ENCODE measurements at regions not wholly inside any gene's neighbourhood (a gene's known extent, or its start where the extent isn't known, plus 50 kb on each side); places are given as distances from the start of the nearest gene placed in this dataset.

DNA sequence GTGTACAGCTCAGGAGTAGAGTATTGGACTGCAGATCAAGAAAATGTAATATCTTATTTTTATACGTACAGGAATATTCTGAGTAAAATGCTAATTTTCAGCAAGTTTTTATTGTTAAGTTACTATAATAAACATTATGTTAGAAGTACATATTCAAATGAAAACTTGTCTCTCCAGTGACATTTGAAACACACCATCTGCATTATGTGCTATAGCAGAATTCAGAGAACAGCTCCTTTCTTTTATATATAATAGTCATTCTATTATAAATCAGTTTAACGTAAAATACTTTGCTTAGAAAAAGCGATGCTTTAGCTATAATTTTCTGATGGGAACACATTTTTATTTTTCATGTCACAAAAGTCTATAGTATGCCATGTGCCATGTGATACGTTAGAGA lies 249.0 kb downstream of the PTPRC start:
- no peak for TF ChIP-seq POLR2A (IDR thresholded peaks at IDR 0.05)
- no peak for TF ChIP-seq CTCF (IDR thresholded peaks at IDR 0.05)
- DNase-seq = no peak
- H3K27ac ChIP-seq = no peak overlapping the region
- H3K4me3 ChIP-seq = no peak overlapping the region
- H3K27me3 ChIP-seq = no peaks in the 10 kb centered on the region
- H3K9me3 ChIP-seq = no peaks in the 10 kb centered on the region
- H3K4me1 ChIP-seq = no peaks in the 10 kb centered on the region
- H3K36me3 ChIP-seq = no peaks in the 10 kb centered on the region

GRCh38 chr1:198888379-198888943 lies 249.6 kb downstream of the PTPRC start:
- Histone ChIP-seq H3K36me3 (no peaks in the 10 kb centered on the region), H3K9me3 (no peaks in the 10 kb centered on the region), H3K4me1 (no peaks in the 10 kb centered on the region), H3K4me3 (no peak overlapping the region), H3K27ac (no peak overlapping the region), H3K27me3 (no peaks in the 10 kb centered on the region)
- TF ChIP-seq POLR2A (IDR thresholded peaks at IDR 0.05) (no peak), CTCF (IDR thresholded peaks at IDR 0.05) (no peak)
- DNase-seq = no peak

DNA sequence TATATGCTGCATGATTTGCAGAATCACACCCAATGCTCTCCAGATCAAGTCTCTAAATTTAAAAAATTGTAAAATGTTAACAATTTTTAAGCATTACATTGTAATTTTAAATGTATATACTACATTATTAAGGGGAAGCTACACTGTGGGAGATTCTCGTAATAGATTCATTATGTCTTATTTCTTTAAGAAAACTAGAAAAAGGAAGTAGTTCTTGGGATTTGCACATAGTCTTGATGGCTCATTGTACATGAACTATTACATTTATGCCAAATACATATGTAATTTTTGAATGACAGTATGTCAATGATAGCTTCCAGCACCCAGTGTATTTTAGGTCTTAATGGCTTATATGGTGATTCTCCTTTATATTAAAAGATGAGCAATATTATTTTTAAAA lies 250.3 kb downstream of the PTPRC start:
- no peak for DNase-seq
- no peaks in the 10 kb centered on the region for H3K9me3 ChIP-seq
- no peaks in the 10 kb centered on the region for H3K27me3 ChIP-seq
- H3K36me3 ChIP-seq = no peaks in the 10 kb centered on the region
- H3K27ac ChIP-seq = no peak overlapping the region
- no peaks in the 10 kb centered on the region for H3K4me1 ChIP-seq
- H3K4me3 ChIP-seq = no peak overlapping the region
- TF ChIP-seq CTCF (IDR thresholded peaks at IDR 0.05) (no peak), POLR2A (IDR thresholded peaks at IDR 0.05) (no peak)

DNA sequence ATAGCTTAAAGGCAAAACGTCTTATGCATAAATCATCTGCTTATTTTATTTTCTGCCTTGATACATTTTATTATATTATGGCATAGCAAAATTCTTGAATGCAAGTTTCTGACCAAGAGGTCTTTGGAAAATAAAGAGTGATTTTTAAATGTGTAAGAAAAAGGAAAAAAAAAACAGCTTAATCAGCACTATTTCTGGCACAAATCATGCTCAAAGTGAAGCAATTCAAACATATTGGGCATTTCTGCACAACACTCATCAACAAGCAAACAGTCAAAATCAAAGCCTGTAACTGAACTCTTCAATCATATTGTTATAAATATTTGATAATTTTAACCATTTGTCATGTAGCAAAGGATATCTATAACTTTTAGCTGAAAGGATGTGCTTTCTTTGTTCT lies 250.9 kb downstream of the PTPRC start:
- no peak for DNase-seq
- TF ChIP-seq CTCF (IDR thresholded peaks at IDR 0.05) (no peak), POLR2A (IDR thresholded peaks at IDR 0.05) (no peak)
- no peaks in the 10 kb centered on the region for H3K27me3 ChIP-seq

DNA sequence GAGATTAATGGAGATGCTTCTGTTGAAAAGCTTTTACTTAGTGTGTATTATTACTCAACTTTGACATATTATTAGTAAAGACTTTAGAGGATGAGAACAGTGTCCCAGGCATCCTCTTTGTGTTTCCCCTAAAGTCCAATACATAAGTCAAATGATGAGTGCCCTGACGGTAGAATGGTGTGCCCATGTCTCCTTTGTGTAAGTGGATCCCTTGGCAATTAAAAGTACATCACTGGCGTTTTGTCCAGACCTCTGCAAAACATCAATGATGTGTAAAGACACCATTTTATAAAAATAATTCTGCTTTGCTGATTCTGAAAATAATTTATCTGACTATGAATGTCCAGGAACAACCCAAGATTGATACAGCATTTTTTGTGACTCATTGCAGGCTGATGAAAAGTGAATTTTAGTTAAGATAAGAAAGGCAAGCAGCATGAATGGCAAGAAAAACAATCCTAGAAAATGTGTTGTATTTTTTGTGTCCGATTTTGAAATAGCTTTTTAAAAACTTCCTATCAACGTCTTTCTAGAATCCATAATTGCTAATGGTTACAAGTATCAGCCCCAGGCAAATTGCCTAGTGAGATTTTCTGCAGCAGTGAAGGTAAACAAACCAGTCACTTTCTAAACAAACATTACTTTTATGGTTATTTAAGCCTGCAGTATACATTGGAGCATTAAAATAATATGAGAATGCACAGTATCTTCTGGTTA lies 251.5 kb downstream of the PTPRC start:
- Histone ChIP-seq H3K27ac (no peak overlapping the region), H3K4me3 (no peak overlapping the region), H3K27me3 (no peaks in the 10 kb centered on the region), H3K4me1 (no peaks in the 10 kb centered on the region), H3K9me3 (no peaks in the 10 kb centered on the region), H3K36me3 (no peaks in the 10 kb centered on the region)
- no peak for DNase-seq
- TF ChIP-seq POLR2A (IDR thresholded peaks at IDR 0.05) (no peak), CTCF (IDR thresholded peaks at IDR 0.05) (no peak)

More for the DNA sequence above, 250.9 kb downstream of the PTPRC start:
- H3K4me1 ChIP-seq = no peaks in the 10 kb centered on the region
- no peak overlapping the region for H3K27ac ChIP-seq
- H3K9me3 ChIP-seq = no peaks in the 10 kb centered on the region
- no peaks in the 10 kb centered on the region for H3K36me3 ChIP-seq
- no peak overlapping the region for H3K4me3 ChIP-seq

Data from Peyer's patch (tissue), 4 donors.